Peyer's patch (tissue), 4 donors: ENCODE measurements at regions not wholly inside any gene's neighbourhood (a gene's known extent, or its start where the extent isn't known, plus 50 kb on each side); places are given as distances from the start of the nearest gene placed in this dataset.

Experiments
- CTCF ChIP-seq, 6 experiments: fragments of 450-650 bp in 4 of 6; fragments of 200-600 bp in 2 of 6; sonication (generic) in 1 of 6; IDR thresholded peaks; one replicate each; pipeline ENCODE4 v1.5.1; 2017 to 2019; ENCODE audit warnings: antibody characterized with exemption in 6 of 6, mild to moderate bottlenecking in 3 of 6, moderate library complexity in 1 of 6
- POLR2A ChIP-seq, 2 donors: fragments of 450-650 bp; IDR thresholded peaks; one replicate each; pipeline ENCODE4 v1.5.1; 2017; ENCODE audit warnings: antibody characterized with exemption in 2 of 2, mild to moderate bottlenecking in 2 of 2, moderate library complexity in 2 of 2

GRCh38 chr1:36562181-36562685 lies 79.5 kb upstream of the CSF3R start:
- TF ChIP-seq CTCF (IDR thresholded peaks at IDR 0.05) = no peak
- no peak for TF ChIP-seq POLR2A (IDR thresholded peaks at IDR 0.05)
